OCI-M2 (cell line): ENCODE measurements at regions not wholly inside any gene's neighbourhood (a gene's known extent, or its start where the extent isn't known, plus 50 kb on each side); places are given as distances from the start of the nearest gene placed in this dataset.

ENCODE experiments used
- DNase-seq: peaks from one replicate; lab custom pipeline; 2025; ENCODE audit not compliant: unreplicated experiment; lab: John Stamatoyannopoulos, UW

DNA sequence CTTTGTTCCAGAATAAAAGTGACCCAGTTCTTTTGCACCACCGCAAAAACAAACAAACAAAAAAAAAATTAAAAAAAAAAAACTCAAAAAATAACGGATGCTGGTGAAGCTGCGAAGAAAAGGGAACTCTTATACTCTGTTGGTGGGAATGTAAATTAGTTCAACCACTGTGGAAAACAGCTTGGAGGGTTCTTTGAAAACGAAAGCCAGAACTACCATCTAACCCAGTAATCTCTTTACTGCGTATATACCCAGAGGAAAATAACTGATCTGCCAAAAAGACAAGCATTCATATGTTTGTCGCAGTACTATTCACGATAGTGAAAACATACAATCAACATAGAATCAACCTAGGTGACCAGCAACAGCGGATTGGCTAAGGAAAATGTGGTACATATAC lies 298.9 kb upstream of the CBLB start:
- no peak for DNase-seq

DNA sequence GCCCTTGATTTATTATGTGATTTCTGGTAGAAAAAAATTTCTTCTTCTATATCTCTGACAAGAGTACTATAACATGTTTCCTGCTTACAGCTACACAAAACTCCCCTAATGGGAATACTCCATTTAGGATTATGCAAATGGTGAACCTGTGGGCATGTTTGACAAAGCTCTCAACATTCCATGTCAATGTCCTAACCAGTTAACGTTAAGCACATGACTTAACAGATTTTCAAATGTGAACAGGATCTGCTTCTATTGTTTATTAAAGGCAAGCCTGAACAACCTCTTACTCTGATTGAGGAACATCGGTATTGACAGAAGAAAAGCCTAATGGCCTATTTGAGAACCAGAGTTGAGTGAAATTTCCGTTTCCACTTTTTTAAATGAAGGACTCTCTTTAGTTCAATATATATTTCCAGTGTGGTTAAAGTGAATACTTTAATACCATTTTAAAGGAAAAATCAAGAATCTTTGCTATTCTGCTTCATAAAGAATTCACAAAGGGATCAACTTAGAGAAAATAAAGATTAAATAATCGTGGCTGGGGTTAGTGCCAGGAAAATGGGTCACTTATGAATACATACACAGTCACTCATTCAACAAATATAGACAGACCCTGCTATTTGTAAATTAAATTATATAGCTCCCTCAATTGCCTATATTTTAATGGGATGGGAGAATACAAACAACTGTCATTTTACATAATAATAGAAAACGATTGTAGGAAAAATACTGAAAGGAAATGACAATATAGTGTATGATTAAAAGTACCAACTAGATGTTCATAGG lies 300.3 kb upstream of the CBLB start:
- no peak for DNase-seq

DNA sequence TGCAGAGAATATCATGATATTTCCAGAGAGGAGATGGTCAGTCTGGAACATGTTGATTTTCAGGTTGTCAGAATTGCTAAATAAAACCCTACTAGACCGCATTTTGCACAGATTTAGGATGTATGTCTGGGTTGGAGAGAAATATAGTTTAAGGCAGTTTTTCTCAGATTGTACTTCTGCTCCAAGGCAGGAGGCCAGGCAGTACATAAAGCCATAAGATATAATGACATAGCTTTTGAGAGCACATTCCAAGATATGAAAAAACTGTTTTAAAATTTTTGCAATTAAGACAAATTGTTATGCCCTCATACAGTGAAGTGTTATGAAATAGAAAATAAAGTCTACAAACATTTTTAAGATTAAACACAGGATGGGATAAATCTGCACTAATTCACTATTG lies 301.8 kb upstream of the CBLB start:
- no peak for DNase-seq

DNA sequence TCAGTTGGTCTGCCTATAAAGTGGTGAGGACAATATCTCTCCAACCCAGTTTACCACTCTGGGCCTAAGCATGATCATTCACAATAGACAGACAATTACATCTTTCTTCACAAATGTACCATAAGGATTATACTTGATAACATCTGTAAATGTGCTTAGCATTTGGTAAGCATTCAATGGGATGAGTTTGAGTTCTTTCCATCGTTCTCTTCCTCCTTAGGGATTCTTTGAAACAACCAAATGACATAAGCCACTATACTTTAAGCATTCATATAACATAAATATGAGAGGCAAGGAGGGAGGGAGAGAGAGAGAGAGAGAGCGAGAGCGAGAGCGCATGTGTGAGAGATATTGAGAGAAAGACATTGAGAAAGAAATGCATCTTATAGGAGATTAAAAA lies 303.3 kb upstream of the CBLB start:
- no peak for DNase-seq

DNA sequence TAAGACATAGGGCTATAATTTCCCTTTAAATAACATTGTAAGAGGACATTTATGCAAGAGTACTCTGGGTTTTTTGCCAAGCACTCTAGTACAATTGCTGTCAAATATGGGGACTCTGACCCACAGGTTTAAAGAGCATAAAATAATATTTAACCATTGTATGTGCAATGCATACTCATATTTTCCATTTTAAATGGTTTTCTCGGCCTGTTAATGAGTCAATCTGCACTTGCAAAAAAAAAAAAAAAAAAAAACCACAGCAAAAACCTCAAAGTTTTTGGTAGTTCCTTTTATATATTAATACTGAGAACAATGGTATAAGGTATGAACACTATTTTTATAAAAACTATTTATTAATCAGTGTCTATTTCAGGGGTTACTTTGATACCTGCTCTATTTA lies 304.0 kb upstream of the CBLB start:
- no peak for DNase-seq

DNA sequence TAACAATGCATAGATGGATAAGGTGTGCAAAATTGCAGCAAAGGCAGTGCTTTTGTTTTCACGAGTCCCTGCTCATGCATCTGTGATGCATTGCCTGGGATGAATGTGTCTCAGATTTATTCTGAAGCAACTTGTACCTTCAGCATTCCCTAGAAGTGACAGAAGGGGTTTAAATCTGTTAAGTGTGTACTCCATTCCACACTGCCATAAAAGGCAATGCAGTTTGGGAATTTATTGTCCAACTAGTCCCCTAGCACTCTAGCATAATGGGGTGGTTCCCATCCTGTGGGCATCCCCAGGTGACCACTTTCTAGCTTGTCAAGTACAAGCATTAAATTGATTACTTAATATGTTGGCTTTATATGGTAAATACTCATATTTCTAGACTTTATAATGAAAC lies 306.5 kb upstream of the CBLB start:
- DNase-seq: no peak

DNA sequence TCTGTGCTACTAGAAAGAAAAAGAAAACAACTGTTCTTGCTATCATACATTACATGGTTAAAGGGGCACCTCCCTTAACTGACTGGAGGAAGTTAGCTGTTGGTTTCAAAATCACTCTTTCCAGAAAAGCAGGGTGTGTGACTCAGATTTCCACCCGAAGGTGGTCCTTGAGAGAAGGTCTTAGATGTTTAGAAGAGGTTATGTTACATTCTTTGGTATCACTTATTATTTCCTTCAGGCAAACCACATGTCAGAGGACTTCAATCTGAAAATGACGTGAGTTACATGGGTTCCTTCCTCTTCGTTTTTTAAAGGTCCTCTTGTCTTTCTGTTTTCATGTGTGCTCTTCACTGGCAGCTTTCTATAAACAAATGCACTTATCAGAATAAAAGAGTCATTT lies 307.9 kb upstream of the CBLB start:
- no peak for DNase-seq

DNA sequence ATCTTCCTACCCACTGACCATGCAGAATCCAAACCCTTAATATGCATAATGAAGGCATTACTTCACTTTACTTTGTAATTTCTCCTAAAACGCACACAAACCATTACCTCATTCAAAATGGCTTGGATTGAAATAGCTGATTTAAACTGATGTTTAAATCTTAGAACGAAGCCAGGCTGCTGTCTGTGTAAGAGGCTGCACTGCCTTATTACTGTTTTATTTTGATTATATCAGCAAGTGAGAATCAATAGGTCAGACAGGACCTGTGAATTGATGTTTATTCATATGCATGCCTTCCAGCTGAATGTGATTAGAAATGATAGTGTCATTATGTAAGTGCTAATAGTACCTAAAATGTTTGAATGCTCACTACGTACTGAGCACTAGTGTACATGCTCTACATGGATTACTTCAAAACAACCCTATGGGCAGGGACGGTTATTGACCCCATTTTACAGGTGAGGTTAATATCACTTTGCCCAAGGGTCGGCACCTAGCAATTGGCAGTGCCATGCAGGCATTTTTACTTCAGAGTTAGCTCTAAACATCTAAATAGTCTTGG lies 314.2 kb upstream of the CBLB start:
- no peak for DNase-seq

DNA sequence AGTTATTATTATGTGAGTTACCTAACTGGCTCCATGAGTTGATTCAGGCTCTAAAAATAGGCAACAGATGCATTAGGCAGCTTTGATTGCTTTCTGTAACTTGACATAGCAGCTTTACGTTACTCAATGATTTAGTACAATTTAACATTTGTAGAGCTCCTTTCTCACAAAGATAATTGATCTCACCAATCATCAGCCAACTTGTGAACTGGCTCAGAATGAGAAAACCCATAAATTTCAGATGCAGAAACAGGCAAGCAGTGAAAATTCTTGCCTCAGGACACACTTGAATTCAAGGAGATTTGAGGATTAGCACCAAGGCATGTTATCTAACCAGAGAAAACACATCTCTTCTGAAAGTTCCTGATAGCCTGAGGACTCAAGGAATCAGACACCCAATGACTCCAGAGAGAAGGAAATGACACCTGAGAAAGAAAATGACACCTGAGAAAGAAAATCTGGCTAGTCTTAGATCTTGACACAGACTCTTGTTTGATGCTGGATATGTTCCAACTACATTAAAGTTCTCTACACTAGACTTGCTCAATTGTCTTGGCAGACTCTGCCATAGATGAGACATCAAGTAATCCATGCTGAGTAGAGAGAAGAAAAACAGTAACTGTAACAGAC lies 315.1 kb upstream of the CBLB start:
- DNase-seq: no peak

DNA sequence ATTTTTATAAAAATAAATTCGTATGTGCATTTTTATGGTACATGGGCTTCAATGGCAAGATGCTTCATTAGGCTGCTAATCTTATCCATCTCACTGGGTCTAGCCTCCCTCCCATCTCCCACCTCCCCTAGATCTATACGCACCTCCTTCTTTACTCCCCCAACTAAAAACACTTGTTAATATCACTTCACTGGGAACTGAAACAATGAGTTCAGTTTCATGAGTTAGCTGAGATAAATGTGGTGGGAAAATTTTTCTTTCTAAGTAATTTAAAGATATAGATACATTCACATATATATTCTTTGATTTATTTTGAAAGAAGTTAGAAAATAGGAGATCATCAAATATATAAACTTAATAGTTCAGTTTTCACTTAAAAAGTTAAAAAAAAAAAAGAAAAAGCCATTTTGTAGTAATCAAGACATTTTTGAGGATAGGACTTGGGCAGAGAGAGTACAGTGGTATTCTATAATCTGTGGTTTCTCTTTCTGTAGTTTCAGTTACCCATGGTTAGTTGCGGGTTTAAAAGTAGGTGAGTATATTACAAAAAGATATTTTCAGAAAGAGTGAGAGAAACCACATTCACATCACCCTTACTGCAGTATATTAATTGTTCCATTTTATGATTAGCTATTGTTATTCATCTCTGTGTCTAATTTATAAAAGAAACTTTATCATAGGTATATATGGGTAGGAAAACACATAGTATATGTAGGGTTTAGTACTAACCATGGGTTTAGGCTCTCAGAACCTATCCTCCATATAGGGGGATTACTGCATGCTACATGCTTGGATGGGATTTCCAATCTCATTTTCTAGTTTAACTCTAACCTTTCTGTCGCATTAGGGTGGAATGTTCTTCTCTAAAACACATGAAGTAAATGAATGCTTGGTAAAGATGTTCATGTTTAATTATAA lies 316.0 kb upstream of the CBLB start:
- no peak for DNase-seq

DNA sequence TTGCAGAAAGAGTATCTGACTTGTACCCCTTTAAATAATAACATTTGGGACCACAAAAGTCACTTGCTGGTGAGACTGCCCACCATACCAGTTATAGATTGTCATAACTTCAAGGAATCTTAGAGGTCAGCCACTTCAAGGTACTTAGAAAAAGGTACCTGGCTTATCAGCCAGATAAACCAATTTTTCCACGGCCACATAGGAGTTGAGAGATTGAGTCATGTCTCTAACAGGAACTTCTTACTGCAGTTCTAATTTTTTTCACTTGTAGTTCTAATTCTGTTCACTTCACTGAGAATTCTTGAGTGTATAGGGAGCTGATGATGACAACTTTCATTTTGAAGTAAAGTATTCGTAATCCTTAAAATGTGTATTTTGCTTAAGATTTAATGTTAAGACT lies 317.1 kb upstream of the CBLB start:
- no peak for DNase-seq

DNA sequence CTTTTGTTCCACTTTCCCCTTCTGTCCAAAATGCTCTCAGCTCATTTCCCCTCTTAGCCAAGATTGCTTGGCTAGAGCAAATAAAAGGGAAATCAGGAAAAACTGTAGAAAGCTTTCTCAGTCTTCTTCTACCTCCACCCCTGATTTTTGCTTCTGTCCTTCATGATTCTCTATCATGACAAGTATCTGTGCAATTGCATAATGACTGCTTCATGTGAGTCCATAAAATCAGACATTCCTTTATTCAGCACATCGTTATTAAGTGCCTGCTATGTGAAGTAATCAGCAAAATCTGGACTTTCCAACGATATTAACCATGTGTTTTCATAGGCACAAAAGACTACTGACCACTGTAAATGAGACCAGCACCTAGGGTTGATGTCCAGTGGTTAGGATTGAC lies 321.5 kb upstream of the CBLB start:
- no peak for DNase-seq

DNA sequence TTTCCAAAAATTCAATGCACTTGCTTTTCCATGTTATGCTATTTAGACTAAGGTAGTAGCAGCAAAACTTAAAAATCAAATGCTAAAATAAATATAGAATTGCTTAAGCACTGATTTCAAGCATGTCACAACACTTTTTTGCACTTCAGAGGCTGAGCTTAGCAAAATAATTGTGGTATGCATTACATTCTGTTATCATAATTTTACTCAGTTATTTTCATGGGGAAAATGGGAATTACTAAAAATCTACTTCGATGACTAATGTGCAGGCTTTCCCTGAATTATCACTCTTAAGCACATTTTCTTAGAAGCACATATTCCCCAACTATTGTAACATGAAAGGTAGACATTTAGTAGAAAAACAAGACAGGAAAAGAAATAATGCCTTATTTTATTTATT lies 322.4 kb upstream of the CBLB start:
- no peak for DNase-seq

DNA sequence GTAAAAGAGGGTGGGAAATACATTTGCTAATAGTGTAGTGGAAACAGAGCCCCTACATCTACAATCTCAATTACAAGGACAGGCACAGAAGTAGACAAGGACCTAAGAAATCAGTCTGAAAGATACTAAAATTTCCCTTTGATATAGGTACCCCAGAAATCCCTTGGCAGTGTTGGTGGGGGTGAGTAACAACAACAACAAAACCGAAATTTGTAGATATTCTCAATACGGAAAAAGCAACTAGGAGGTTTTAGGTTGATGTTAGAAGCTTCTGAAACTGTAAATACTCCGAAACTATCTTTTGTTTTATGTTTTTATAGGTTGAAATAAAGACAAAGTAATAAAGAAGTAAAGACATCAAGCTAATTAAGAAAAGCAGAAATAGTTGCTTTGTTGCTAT lies 323.1 kb upstream of the CBLB start:
- DNase-seq: no peak

DNA sequence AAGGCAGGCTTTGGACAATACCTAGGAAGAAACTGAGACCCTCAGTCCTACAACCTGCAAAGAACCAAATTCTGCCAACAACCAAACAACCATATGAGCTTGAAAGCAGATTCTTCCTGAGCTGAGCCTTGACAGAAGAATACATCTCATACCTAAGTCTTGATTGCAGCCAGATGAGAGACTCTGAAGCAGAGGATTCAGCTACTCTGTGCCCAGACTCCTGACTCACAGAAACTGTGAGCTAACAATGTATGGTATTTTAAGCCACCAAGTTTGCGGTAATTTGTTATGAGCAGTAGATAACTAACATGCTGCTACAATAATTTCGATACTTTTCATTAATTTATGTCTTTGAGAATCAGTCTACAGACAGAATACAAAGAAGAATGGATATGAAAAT lies 325.1 kb upstream of the CBLB start:
- DNase-seq: no peak

DNA sequence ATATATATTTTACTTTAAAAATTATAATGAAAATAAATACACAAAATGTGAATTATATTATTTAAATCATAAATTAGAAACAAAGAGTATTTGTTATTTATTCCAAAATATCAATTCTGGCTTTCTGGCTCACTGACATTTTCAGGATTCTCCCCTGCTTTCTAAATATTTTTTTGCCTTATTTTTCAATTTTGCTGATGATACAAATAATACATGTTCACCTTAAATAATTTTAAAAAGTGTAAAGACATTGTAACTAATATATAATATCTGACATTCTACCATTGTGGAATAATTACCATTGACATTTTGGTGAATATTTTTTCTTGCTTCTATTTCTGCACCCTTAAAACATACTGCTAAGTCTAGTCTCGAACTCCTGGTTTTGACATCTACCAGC lies 325.9 kb upstream of the CBLB start:
- no peak for DNase-seq

DNA sequence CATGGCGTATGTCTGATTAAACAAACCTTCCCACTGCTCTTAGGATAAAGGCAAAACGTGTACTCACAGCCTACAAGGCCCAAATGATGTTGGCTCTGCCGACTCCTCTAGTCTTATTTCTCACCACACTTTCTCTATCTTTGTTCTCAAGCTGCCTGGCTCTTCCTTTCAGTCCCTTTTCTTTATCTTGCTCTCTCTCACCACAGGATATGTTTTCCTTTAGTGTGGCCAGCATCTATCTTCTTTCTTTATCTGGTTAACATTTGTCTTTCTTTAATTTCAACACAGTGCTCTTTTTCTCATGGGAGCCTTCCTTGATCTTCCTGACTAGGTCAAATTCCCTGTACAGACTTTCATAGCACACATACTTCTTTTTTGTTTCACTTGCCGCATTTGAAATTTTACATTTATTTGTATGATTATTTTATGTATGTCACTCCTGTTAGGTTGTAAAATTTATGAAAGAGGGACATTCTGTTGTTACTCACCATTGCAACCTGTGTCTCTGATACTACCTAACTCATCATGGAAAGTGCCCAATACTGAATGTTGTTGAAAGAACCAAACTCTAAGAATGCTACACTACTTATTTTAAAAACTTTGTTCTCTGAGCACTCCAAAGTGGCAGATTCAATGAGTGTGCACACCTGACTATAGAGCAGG lies 328.9 kb upstream of the CBLB start:
- no peak for DNase-seq

DNA sequence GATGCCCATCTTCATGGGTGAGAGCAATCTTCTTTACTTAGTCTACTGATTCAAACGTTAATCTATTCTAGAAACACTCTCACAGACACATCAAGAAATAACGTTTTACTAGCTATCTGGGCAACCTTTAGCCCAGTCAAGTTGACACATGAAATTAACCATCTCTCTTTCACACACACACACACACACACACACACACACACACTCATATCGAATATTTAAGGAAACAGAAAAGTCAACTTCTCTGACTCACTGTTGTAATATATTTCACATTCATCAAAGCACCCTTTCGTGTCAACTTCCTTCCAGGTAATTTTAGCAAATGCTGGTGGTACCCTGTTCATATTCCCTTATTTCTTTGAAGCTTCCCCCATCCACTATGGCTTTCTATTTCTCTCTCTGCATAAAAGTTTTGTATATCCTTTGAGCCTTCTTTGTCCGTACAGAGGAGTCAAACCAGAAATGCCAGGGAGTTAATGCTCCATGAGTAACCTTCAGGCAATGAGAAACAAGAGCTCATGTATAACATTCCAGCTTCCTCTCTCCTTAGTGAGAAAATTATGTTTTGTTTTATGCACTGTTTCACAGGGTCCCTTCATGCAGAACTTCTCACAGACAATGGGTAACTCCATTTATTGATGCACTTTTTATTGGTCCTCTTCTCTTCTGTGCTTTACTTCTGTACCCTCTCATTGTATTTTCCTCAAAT lies 335.5 kb upstream of the CBLB start:
- no peak for DNase-seq

DNA sequence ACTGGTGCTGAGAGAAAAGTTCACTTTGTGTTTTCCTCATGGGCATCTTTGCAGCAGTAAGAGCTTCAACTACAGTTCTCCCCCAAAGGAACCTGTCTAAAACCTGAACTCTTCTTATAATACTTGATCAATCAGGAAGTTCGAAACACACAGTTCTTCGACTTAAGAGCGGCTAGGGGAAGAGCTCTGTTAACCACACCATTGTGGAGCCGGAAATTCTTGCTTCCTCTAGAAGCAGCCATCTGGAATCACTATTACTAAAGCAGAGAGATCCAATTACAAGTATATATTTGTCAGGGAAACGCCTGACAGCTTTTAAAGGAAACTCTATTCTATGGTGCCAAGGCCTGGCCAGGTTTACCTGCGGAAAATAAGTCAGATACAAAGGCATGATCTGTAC lies 337.3 kb upstream of the CBLB start:
- DNase-seq: no peak

DNA sequence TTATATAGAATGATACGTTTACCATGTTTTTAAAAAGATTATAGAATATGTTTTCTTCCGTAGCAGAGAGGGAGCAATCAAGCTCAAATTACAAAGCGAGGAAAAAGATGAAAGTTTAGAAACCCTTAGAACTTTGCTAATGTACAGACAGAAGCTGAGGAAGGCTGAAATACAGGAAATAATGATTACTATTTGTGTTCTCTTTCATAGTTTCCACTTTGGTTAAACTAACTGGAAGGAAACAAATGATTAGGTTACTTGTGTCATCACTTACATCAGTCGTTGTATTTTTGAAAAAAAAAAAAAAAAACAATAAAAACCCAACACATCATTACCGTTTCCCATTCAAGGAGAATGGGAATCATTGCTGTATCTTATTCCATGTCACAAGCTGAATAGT lies 337.8 kb upstream of the CBLB start:
- no peak for DNase-seq

DNA sequence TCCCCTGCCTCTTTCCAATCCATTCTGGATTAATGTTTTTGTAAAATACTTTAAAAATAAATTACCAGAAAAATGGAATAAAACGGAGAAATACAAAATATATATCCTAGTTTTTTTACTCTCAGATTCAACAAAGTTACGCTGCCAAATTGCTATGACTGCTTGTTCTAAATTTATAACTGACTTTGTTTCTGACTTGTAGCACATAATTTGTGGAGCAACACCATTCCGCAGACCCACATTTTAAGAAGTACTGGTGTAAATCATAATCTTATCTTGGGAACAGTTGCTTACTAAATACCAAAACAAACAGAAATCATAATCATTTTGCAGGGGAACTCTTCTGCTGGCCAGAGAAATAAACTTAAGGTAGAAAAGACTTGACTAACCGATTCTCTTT lies 339.4 kb upstream of the CBLB start:
- DNase-seq: no peak
